ENCODE measurements at regions not wholly inside any gene's neighbourhood (a gene's known extent, or its start where the extent isn't known, plus 50 kb on each side); places are given as distances from the start of the nearest gene placed in this dataset.

GRCh38 chr3:194988495-194989165 lies 282.3 kb downstream of the XXYLT1 start:
- Histone ChIP-seq H4K20me1 (ENCODE audit: control insufficient read depth, insufficient read depth, low read length, poor library complexity, severe bottlenecking) (no peaks in the 10 kb centered on the region), H3K79me2 (ENCODE audit: control insufficient read depth, insufficient read depth, low read length) (no peaks in the 10 kb centered on the region), H2AFZ (ENCODE audit: insufficient read depth, low read depth, low read length, poor library complexity, severe bottlenecking) (no peak overlapping the region), H3K27me3 (replicated peaks in 1 of 4; ENCODE audit: control extremely low read depth in 1 of 4, control insufficient read depth in 3 of 4, insufficient read depth in 4 of 4, low read length in 3 of 4) (peaks cover 0 to 16% (median 4%) of the 10 kb centered on the region in 4 experiments), H3K36me3 (replicated peaks in 1 of 2; ENCODE audit: control extremely low read depth in 1 of 2, control insufficient read depth in 1 of 2, extremely low read depth in 1 of 2, insufficient read depth in 2 of 2, low read length in 1 of 2) (no peaks in the 10 kb centered on the region), H3K4me2 (replicated peaks; ENCODE audit: low read depth, low read length, poor library complexity, severe bottlenecking) (no peak overlapping the region), H3K4me1 (ENCODE audit: control insufficient read depth in 2 of 2, insufficient read depth in 2 of 2, low read length in 2 of 2) (peaks cover 5 to 10% of the 10 kb centered on the region in 2 donors), H3K9ac (ENCODE audit: low read length) (no peak overlapping the region), H3K4me3 (ENCODE audit: control extremely low read depth in 1 of 5, extremely low read depth in 1 of 5, insufficient read depth in 1 of 5, low read depth in 2 of 5, low read length in 4 of 5) (no peak overlapping the region), H3K27ac (ENCODE audit: low read length in 2 of 2) (no peak overlapping the region), H3K9me3 (ENCODE audit: control extremely low read depth in 1 of 3, control insufficient read depth in 2 of 3, insufficient read depth in 1 of 3, low read length in 2 of 3) (no peaks in the 10 kb centered on the region)
- no peaks in the 10 kb centered on the region for H3K9me3 Mint-ChIP-seq (ENCODE audit: insufficient read depth)
- ChIA-PET POLR2A (no interaction called here), CTCF (interaction anchor here (0.5 to 1.0 kb wide), 3 partner anchors 118 to 1423 kb away, joined by 3 read pairs; no protein-coding TSS in a partner anchor)
- DNase-seq, result no peak
- peaks cover 3% of the 10 kb centered on the region for H3K4me1 Mint-ChIP-seq
- H3K27ac Mint-ChIP-seq, result no peak overlapping the region
- 81% methylated on average over 4 of the region's 8 CpGs for WGBS (ENCODE audit: insufficient coverage)
- no peak overlapping the region for H3K4me3 Mint-ChIP-seq
- no peak for ATAC-seq (ENCODE audit: low read depth)
- H3K27me3 Mint-ChIP-seq, result peaks cover 18% of the 10 kb centered on the region
- intact Hi-C loops (cut with micrococcal nuclease), result no loop called here
- TF ChIP-seq CTCF (IDR thresholded peaks at IDR 0.05), result no peak
- no peak for TF ChIP-seq EZH2 (IDR thresholded peaks at IDR 0.05; ENCODE audit: borderline replicate concordance, insufficient read depth, low read depth, low read length, poor library complexity, severe bottlenecking)

- peaks cover 0 to 10% (median 4%) of the 10 kb centered on the region in 4 experiments for H3K27me3 ChIP-seq (replicated peaks in 1 of 4; ENCODE audit: control extremely low read depth in 1 of 4, control insufficient read depth in 3 of 4, insufficient read depth in 4 of 4, low read length in 3 of 4)
- ATAC-seq (ENCODE audit: low read depth) (no peak), DNase-seq (no peak)
- H3K27me3 Mint-ChIP-seq, result peaks cover 14% of the 10 kb centered on the region
- peaks cover 5 to 10% of the 10 kb centered on the region in 2 donors for H3K4me1 ChIP-seq (ENCODE audit: control insufficient read depth in 2 of 2, insufficient read depth in 2 of 2, low read length in 2 of 2)
- no peak overlapping the region for H2AFZ ChIP-seq (ENCODE audit: insufficient read depth, low read depth, low read length, poor library complexity, severe bottlenecking)
- CTCF ChIA-PET, result no interaction called here
- H3K4me3 ChIP-seq (ENCODE audit: control extremely low read depth in 1 of 5, extremely low read depth in 1 of 5, insufficient read depth in 1 of 5, low read depth in 2 of 5, low read length in 4 of 5), result no peak overlapping the region
- H3K9ac ChIP-seq (ENCODE audit: low read length), result no peak overlapping the region
- no peaks in the 10 kb centered on the region for H3K9me3 Mint-ChIP-seq (ENCODE audit: insufficient read depth)
- H3K4me3 Mint-ChIP-seq, result no peak overlapping the region
- H3K4me1 Mint-ChIP-seq, result peaks cover 3% of the 10 kb centered on the region
- intact Hi-C loops (cut with micrococcal nuclease), result no loop called here
- POLR2A ChIA-PET, result no interaction called here
- no peaks in the 10 kb centered on the region for H3K79me2 ChIP-seq (ENCODE audit: control insufficient read depth, insufficient read depth, low read length)
- H3K27ac ChIP-seq (ENCODE audit: low read length in 2 of 2), result no peak overlapping the region
- no peak overlapping the region for H3K27ac Mint-ChIP-seq
- H3K36me3 ChIP-seq (replicated peaks in 1 of 2; ENCODE audit: control extremely low read depth in 1 of 2, control insufficient read depth in 1 of 2, extremely low read depth in 1 of 2, insufficient read depth in 2 of 2, low read length in 1 of 2), result no peaks in the 10 kb centered on the region
- no peaks in the 10 kb centered on the region for H3K9me3 ChIP-seq (ENCODE audit: control extremely low read depth in 1 of 3, control insufficient read depth in 2 of 3, insufficient read depth in 1 of 3, low read length in 2 of 3)
- WGBS (ENCODE audit: insufficient coverage), result 91% methylated on average over 7 of the region's 10 CpGs
- H4K20me1 ChIP-seq (ENCODE audit: control insufficient read depth, insufficient read depth, low read length, poor library complexity, severe bottlenecking), result no peaks in the 10 kb centered on the region
- TF ChIP-seq EZH2 (IDR thresholded peaks at IDR 0.05; ENCODE audit: borderline replicate concordance, insufficient read depth, low read depth, low read length, poor library complexity, severe bottlenecking) (no peak), CTCF (IDR thresholded peaks at IDR 0.05) (no peak)
- H3K4me2 ChIP-seq (replicated peaks; ENCODE audit: low read depth, low read length, poor library complexity, severe bottlenecking), result no peak overlapping the region
Measured at GRCh38 chr3:194989241-194989640, 281.7 kb downstream of the XXYLT1 start.

Measured in B cell (primary cell).